Astrocyte of the spinal cord (primary cell): ENCODE measurements at regions not wholly inside any gene's neighbourhood (a gene's known extent, or its start where the extent isn't known, plus 50 kb on each side); places are given as distances from the start of the nearest gene placed in this dataset.

Source experiments
- DNase-seq: peaks from one replicate; pipeline ENCODE4 v3.0.0; 2011; ENCODE audit warnings: low read depth, low spot score
- H3K4me3 ChIP-seq: 2 replicates; pipeline ENCODE4 v1.5.1; 2011; ENCODE audit warnings: low read depth, mild to moderate bottlenecking, low read length, moderate library complexity
- CTCF ChIP-seq: IDR thresholded peaks from 2 replicates; pipeline ENCODE4 v1.5.1; 2012; ENCODE audit warnings: low read depth, mild to moderate bottlenecking, low read length, inconsistent platforms
- in situ Hi-C: cut with HindIII; loops from 2 replicates; pipeline ENCODE4 v1.10.0; 2017; ENCODE audit warnings: low sequenced_read_pairs

GRCh38 chr7:9102846-9103245 is 669.4 kb downstream of the NXPH1 start:
- in situ Hi-C loops, result no loop called here
- no peak overlapping the region for H3K4me3 ChIP-seq
- TF ChIP-seq CTCF, result no peak
- no peak for DNase-seq

- H3K4me3 ChIP-seq, result no peak overlapping the region
- DNase-seq, result no peak
- in situ Hi-C loops, result no loop called here
- TF ChIP-seq CTCF, result no peak
Observed at GRCh38 chr7:9106747-9107146, 673.3 kb downstream of the NXPH1 start.

- in situ Hi-C loops, result no loop called here
- no peak for TF ChIP-seq CTCF
- no peak overlapping the region for H3K4me3 ChIP-seq
- no peak for DNase-seq
Observed at GRCh38 chr7:9120331-9120730, 686.9 kb downstream of the NXPH1 start.

GRCh38 chr7:9124320-9124719 is 690.9 kb downstream of the NXPH1 start:
- no peak overlapping the region for H3K4me3 ChIP-seq
- TF ChIP-seq CTCF, result no peak
- no peak for DNase-seq
- in situ Hi-C loops, result no loop called here

- no peak for DNase-seq
- TF ChIP-seq CTCF, result no peak
- H3K4me3 ChIP-seq, result no peak overlapping the region
- in situ Hi-C loops, result no loop called here
Observed at GRCh38 chr7:9125246-9125645, 691.8 kb downstream of the NXPH1 start.

- H3K4me3 ChIP-seq, result no peak overlapping the region
- in situ Hi-C loops, result no loop called here
- TF ChIP-seq CTCF, result no peak
- no peak for DNase-seq
Observed at GRCh38 chr7:9127901-9128300, 694.5 kb downstream of the NXPH1 start.

GRCh38 chr7:9148687-9149086 is 715.3 kb downstream of the NXPH1 start:
- in situ Hi-C loops, result no loop called here
- H3K4me3 ChIP-seq, result no peak overlapping the region

More at GRCh38 chr7:9148687-9149086, 715.3 kb downstream of the NXPH1 start:
- TF ChIP-seq CTCF, result no peak
- DNase-seq, result no peak
